GM18520 (cell line): ENCODE measurements at regions not wholly inside any gene's neighbourhood (a gene's known extent, or its start where the extent isn't known, plus 50 kb on each side); places are given as distances from the start of the nearest gene placed in this dataset.
"Not testable (repeated sequence)": the region's sequence is repeated elsewhere in the genome, so short reads cannot be mapped to it uniquely, and the experiment has no call there.

Source experiments
- ATAC-seq: cut with Tn5 transposase; IDR thresholded peaks from one replicate; pipeline ENCODE4 v1.9.1; 2021; ENCODE audit not compliant: unreplicated experiment

DNA sequence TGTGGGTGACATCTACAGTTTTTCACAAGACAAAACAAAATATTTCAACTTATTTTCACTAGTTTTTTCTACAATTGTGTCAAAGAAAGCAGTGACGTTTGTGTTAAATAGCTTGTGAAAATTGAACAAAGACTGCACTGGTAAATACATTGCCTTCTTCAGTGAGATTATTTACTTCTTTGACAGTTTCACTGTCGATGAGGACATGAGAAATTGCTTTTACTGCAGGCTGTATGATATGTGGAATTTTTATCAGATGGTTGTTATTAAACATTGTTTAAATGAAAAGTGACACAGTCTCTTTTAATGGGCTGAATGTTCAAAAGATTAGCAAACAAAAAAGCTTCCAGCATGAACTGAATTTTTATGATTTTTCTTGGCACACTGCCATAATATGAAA is 773.9 kb upstream of the CADM2 start:
- no peak for ATAC-seq

GRCh38 chr3:84194029-84194428 is 764.8 kb upstream of the CADM2 start:
- no peak for ATAC-seq

- no peak for ATAC-seq
Measured at GRCh38 chr3:84209474-84209873, 749.3 kb upstream of the CADM2 start.

DNA sequence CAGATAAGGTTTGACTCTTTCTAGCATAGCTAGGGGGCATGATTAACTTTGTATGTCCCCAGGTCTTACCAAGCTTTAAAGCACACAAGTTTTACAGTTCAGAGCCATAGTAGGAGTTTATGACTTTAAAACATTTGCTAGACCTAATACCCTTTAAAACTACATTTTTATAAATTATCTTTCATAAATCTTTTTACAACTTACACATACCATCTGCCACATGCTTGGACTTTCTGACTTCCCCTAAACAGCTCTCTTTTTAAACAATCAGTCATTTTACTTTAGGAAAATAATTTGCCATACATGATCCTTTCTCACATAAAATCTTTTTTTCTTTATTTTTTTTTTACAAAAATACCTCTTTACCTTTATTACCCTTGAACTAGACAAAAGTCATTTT is 735.3 kb upstream of the CADM2 start:
- no peak for ATAC-seq

DNA sequence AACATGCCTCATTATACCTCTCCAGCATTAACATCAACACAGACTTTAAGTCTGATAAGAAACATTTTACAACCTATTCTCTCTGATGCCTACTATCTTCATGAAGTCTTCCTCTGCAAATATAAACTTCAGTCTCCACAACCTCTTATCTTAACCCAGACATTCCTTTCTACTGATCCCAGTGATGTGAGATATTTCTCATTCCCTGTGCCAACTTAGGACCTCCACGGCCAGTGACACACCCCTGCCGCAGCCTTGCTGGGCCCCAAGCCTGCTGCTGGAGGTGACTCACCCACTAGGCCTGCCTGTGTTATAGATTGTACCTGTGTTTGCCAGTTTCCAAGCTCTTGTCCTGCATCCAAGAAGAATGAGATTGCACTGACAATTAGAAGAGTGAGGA is 734.5 kb upstream of the CADM2 start:
- ATAC-seq: no peak

DNA sequence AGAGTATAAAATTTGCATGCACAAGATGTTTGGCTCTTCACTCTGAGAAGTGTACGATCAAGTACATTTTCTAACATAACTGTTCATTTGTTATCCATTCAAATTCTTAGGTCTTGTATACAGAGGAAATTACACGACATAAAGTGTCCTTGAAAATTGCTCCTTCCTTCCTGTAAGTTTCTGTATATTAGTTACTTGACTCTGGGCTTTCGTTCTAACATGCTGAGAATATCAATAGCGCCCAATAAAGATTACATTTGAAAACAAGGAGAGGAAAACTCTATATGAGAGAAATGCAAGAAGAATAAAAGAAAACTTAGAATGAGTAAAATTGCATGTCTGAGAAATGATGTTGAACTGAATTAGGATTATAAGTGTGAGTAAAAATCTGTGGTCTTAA is 722.5 kb upstream of the CADM2 start:
- no peak for ATAC-seq

DNA sequence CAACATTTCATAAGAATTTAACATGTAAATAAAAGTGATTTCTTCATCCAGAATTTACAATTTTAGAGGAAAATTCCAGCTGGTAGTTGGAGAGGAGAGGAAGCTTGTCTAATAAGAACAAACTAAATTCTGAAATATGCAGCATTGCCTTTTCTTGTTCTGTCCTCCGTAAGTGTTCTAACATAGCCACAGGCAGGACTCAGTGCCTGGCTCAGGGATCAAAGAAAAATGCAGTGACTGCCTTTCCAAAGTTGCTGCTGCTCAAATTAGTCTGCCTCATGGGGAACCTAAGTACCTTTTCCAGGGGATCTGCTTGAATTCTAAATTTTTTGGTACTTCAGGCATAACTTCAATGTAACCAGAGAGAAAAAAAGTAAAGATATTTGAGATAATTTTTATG is 713.0 kb upstream of the CADM2 start:
- no peak for ATAC-seq

DNA sequence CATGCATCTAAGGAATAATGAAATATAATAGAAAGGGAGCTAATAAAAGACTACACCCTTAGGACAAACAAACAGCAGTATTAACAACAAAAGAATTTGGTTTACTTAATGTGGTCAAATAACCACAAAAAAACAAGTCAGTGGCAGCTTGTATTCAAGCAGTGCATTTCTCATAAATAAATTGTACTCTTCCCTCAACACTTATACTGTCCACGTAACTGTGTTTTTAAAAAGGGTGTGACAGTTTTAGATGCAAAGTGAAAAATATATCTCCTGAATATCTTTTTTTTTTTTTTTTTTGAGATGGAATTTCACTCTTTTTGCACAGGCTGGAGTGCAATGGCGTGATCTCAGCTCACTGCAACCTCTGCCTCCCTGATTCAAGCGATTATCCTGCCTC is 698.2 kb upstream of the CADM2 start:
- no peak for ATAC-seq

DNA sequence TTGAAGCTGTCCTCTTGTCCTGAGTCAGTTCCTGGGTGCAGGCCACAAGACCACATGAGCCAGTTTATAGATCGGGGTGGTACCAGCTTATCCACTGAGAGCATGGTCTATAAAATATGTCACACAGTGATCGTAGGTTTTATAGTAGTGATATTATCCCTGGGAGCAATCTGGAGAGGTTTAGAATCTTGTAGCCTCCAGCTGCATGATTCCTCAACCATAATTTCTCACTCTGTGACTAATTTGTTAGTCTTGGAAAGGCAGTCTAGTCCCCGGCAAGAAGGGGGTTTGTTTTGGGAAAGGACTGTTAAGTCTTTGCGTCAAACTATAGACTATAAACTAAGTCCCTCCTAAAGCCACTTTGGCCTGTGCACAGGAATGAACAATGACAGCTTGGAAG is 693.0 kb upstream of the CADM2 start:
- ATAC-seq: no peak

- no peak for ATAC-seq
Measured at GRCh38 chr3:84275532-84275931, 683.3 kb upstream of the CADM2 start.

DNA sequence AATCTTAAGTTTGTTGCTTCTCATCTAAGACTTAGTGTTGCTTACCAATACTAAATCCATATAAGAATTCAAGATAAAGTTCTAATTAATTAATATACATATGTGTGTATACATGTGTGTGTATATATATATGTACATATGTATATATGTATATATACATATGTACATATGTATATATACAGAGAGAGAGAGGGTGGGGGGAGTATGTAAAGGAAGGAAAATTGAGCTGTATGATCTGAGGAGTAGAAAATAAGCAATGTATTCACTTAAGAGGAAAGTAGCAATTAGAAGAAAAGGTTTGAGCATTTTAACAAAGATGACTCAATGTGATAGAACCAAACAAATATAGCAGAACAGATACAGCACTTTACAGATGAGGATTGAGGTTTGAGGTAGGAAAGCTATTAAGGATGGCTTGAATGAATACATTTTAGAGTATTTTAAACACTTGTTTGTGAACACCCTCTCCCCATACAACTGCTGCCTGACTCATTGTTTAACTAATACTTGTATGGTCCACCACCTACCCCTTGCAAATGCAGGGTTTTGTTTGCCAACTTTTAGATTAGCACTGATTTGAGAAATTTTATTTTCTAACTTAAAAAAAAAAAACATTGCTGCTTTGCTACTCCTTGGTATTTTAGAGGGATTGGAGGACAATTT is 681.1 kb upstream of the CADM2 start:
- no peak for ATAC-seq

DNA sequence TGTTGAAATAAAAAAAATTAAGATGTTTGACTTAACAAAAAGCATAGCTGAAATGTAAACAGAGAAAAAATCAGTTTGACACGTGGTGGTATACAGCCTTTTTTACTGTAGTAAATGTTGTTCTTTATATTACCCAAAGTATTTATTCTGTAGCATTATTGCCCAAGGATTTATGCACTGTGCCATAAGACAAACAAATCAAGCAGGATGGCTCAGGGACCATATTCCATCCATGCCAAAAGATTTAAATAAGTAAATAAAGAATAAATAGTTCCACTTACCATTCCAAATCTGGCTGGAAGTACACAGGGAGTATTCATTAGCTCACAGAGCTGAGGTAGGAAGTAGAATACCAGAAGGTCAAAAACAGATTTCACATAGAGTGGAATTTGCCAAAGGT is 666.7 kb upstream of the CADM2 start:
- no peak for ATAC-seq

DNA sequence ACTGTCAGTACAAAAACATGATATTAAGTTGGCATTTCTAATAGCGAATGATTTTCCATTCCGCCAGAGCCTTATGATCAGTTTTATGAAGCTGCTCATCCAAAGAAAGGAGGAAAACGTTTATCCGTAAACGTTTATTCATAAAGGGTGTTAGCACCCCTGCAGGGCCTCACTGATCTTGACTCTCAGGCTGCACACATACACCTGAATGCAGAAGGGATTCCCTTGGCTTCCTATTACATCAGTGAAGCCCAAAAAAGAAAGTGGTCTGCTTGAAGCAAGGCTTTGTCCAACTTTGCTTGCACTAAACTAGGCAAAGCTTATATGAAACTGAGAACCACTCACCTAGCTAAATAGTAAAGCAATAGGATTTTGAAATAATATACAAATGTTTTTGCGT is 659.5 kb upstream of the CADM2 start:
- no peak for ATAC-seq

- ATAC-seq: no peak
Measured at GRCh38 chr3:84304214-84304613, 654.6 kb upstream of the CADM2 start.

- ATAC-seq: no peak
Measured at GRCh38 chr3:84307339-84307738, 651.5 kb upstream of the CADM2 start.

GRCh38 chr3:84308379-84308778 is 650.4 kb upstream of the CADM2 start:
- ATAC-seq: no peak

DNA sequence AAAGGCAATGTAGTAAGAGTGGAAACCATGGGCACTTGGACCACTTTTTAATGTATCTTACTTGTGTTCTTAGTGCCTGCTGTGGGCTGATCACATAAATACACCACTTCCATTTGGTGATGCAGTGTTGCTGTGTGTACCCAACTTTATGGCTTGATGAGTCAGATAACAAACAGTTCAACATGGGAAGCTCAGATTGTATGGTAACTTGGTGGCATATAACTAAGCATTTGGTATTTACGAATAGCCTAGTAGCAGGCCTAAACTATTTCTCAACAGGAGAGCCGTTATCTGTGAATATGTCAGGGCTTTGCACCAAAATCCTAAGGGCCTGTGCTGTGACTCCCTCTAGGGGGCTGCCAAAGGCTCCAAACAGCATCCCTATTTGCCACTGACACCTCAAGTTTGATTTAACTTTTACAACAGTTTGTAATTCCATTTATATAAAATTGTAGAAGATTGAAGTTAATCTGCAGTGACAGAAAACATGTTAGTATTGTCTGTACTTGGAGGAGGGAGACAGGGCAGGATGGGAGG is 640.4 kb upstream of the CADM2 start:
- ATAC-seq: no peak

DNA sequence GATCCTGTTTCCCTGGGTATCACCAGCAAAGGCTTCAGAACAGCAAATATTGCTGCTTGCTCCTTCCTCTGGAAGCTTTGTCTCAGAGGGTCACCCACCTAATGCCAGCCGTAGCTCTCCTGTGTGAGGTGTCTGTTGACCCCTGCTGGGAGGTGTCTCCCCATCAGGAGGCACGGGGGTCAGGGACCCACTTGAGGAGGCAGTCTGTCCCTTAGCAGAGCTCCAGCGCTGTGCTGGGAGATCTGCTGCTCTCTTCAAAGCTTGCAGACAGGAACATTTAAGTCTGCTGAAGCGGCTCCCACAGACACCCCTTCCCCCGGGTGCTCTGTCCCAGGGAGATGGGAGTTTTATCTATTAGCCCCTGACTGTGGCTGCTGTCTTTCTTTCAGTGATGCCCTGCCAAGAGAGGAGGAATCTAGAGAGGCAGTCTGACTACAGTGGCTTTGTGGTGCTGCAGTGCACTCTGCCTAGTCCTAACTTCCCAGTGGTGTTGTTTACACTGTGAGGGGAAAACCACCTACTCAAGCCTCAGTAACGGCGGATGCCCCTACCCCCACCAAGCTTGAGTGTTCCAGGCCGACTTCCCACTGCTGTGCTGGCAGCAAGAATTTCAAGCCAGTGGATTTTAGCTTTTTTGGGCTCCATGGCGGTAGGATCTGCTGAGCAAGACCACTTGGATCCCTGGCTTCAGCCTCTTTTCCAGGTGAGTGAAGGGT is 593.1 kb upstream of the CADM2 start:
- not testable (repeated sequence) for ATAC-seq
